Fibroblast of mammary gland (primary cell): ENCODE measurements at regions not wholly inside any gene's neighbourhood (a gene's known extent, or its start where the extent isn't known, plus 50 kb on each side); places are given as distances from the start of the nearest gene placed in this dataset.

Source experiments
- DNase-seq: peaks from one replicate; pipeline ENCODE4 v3.0.0-alpha.2; 2010; ENCODE audit warnings: low read depth
- H3K4me3 ChIP-seq: 2 replicates; pipeline ENCODE4 v1.5.1; 2011; ENCODE audit warnings: low read depth, mild to moderate bottlenecking, low read length, moderate library complexity; ENCODE audit not compliant: control insufficient read depth
- CTCF ChIP-seq: conservative IDR thresholded peaks from 2 replicates; pipeline ENCODE4 v1.5.1; 2011; ENCODE audit warnings: low read depth, low read length, inconsistent platforms; ENCODE audit not compliant: control insufficient read depth, insufficient read depth

GRCh38 chr5:117999939-118000549 lies 988.3 kb downstream of the DTWD2 start:
- no peak overlapping the region for H3K4me3 ChIP-seq
- no peak for DNase-seq
- no peak for TF ChIP-seq CTCF

- no peak for DNase-seq
- no peak for TF ChIP-seq CTCF
- H3K4me3 ChIP-seq: no peak overlapping the region
These were observed 1005.7 kb downstream of the DTWD2 start for GRCh38 chr5:117982691-117983090.

- no peak for TF ChIP-seq CTCF
- no peak overlapping the region for H3K4me3 ChIP-seq
- no peak for DNase-seq
These were observed 1014.6 kb downstream of the DTWD2 start for GRCh38 chr5:117973785-117974184.

GRCh38 chr5:117955831-117956230 lies 1032.5 kb downstream of the DTWD2 start:
- TF ChIP-seq CTCF: no peak
- H3K4me3 ChIP-seq: no peak overlapping the region
- no peak for DNase-seq

- DNase-seq: no peak
- H3K4me3 ChIP-seq: no peak overlapping the region
- TF ChIP-seq CTCF: no peak
These were observed 1034.0 kb downstream of the DTWD2 start for GRCh38 chr5:117954331-117954730.

GRCh38 chr5:117953272-117953671 lies 1035.1 kb downstream of the DTWD2 start:
- no peak for DNase-seq
- H3K4me3 ChIP-seq: no peak overlapping the region
- no peak for TF ChIP-seq CTCF

- no peak overlapping the region for H3K4me3 ChIP-seq
- DNase-seq: no peak
- no peak for TF ChIP-seq CTCF
These were observed 1040.5 kb downstream of the DTWD2 start for GRCh38 chr5:117947836-117948235.
